CD8-positive, alpha-beta memory T cell (primary cell): ENCODE measurements at regions not wholly inside any gene's neighbourhood (a gene's known extent, or its start where the extent isn't known, plus 50 kb on each side); places are given as distances from the start of the nearest gene placed in this dataset.

ENCODE experiments used
- CTCF ChIA-PET: fragments of 350-600 bp; sonication (Branson Sonifier 250); formaldehyde crosslinking; loops from one replicate; lab custom pipeline; 2021; ENCODE audit warnings: antibody characterized with exemption; lab: Charles Lee
- POLR2A ChIA-PET: fragments of 350-600 bp; sonication (Branson Sonifier 250); formaldehyde crosslinking; loops from one replicate; lab custom pipeline; 2021; ENCODE audit warnings: antibody characterized with exemption; lab: Charles Lee
- DNase-seq, 5 donors: peaks; one replicate each; pipeline versions ENCODE4 v3.0.0 to v3.0.0-alpha.2; 2020 to 2022; ENCODE audit warnings: mixed read lengths in 1 of 5
- H3K27ac ChIP-seq: one replicate; pipeline ENCODE4 v1.7.0; 2013; ENCODE audit warnings: low read depth, mild to moderate bottlenecking, low read length, moderate library complexity
- H3K27me3 ChIP-seq: 2 replicates; pipeline ENCODE4 v1.7.0; 2013; ENCODE audit warnings: low read length, mild to moderate bottlenecking; ENCODE audit not compliant: insufficient read depth, poor library complexity, severe bottlenecking
- H3K36me3 ChIP-seq: 2 replicates; pipeline ENCODE4 v1.7.0; 2013; ENCODE audit warnings: mild to moderate bottlenecking, low read length, moderate library complexity; ENCODE audit not compliant: insufficient read depth
- H3K4me1 ChIP-seq: 2 replicates; pipeline ENCODE4 v1.7.0; 2013; ENCODE audit warnings: mild to moderate bottlenecking, low read length, moderate library complexity; ENCODE audit not compliant: insufficient read depth
- H3K4me3 ChIP-seq: 2 replicates; pipeline ENCODE4 v1.7.0; 2013; ENCODE audit warnings: mild to moderate bottlenecking, low read length
- H3K9me3 ChIP-seq: 2 replicates; pipeline ENCODE4 v1.7.0; 2013; ENCODE audit warnings: mild to moderate bottlenecking, low read length
- H3K27ac Mint-ChIP-seq, 8 donors: one replicate each; pipeline ENCODE4 v1.8.0; 2020 to 2021; ENCODE audit warnings: mixed read lengths in 8 of 8, mild to moderate bottlenecking in 6 of 8, inconsistent platforms in 3 of 8, moderate library complexity in 3 of 8
- H3K27me3 Mint-ChIP-seq, 2 donors: one replicate each; pipeline ENCODE4 v1.8.0; 2020 to 2021; ENCODE audit warnings: mixed read lengths in 2 of 2, mild to moderate bottlenecking in 1 of 2, moderate library complexity in 1 of 2
- H3K36me3 Mint-ChIP-seq, 3 donors: one replicate each; pipeline ENCODE4 v1.8.0; 2020 to 2021; ENCODE audit warnings: mixed read lengths in 3 of 3, inconsistent platforms in 1 of 3, mild to moderate bottlenecking in 1 of 3
- H3K4me1 Mint-ChIP-seq, 3 donors: one replicate each; pipeline ENCODE4 v1.8.0; 2020 to 2021; ENCODE audit warnings: mixed read lengths in 3 of 3, inconsistent platforms in 1 of 3, mild to moderate bottlenecking in 1 of 3
- H3K4me3 Mint-ChIP-seq, 7 donors: one replicate each; pipeline ENCODE4 v1.8.0; 2020 to 2021; ENCODE audit warnings: mixed read lengths in 7 of 7, mild to moderate bottlenecking in 6 of 7, moderate library complexity in 4 of 7, inconsistent platforms in 2 of 7
- H3K9me3 Mint-ChIP-seq, 5 donors: one replicate each; pipeline ENCODE4 v1.8.0; 2020 to 2022; ENCODE audit warnings: mixed read lengths in 5 of 5, mild to moderate bottlenecking in 3 of 5, moderate library complexity in 2 of 5, inconsistent platforms in 1 of 5

- Histone ChIP-seq H3K4me1 (no peaks in the 10 kb centered on the region), H3K4me3 (no peak overlapping the region), H3K36me3 (no peaks in the 10 kb centered on the region), H3K27me3 (no peaks in the 10 kb centered on the region), H3K27ac (no peak overlapping the region), H3K9me3 (no peaks in the 10 kb centered on the region)
- no peak for DNase-seq
- H3K27me3 Mint-ChIP-seq = peaks cover 0 to 7% of the 10 kb centered on the region in 2 donors
- H3K4me3 Mint-ChIP-seq = no peak overlapping the region
- no peak overlapping the region for H3K27ac Mint-ChIP-seq
- H3K4me1 Mint-ChIP-seq = no peaks in the 10 kb centered on the region
- ChIA-PET POLR2A (no interaction called here), CTCF (no interaction called here)
- H3K36me3 Mint-ChIP-seq = no peaks in the 10 kb centered on the region
- H3K9me3 Mint-ChIP-seq = no peaks in the 10 kb centered on the region
Observed at GRCh38 chr3:87895983-87896382, 162.8 kb downstream of the CGGBP1 start.

- no peak for DNase-seq
- ChIA-PET POLR2A (no interaction called here), CTCF (no interaction called here)
- peaks cover 18 to 37% (median 30%) of the 10 kb centered on the region in 5 donors for H3K9me3 Mint-ChIP-seq
- H3K9me3 ChIP-seq = peaks cover 4% of the 10 kb centered on the region
- H3K4me1 Mint-ChIP-seq = no peaks in the 10 kb centered on the region
- no peaks in the 10 kb centered on the region for H3K4me1 ChIP-seq
- no peak overlapping the region for H3K27ac ChIP-seq
- no peak overlapping the region for H3K27ac Mint-ChIP-seq
- peaks cover 0 to 7% (median 0%) of the 10 kb centered on the region in 3 donors for H3K36me3 Mint-ChIP-seq
- no peak overlapping the region for H3K4me3 Mint-ChIP-seq
- H3K36me3 ChIP-seq = no peaks in the 10 kb centered on the region
- no peaks in the 10 kb centered on the region for H3K27me3 ChIP-seq
- H3K4me3 ChIP-seq = no peak overlapping the region
- H3K27me3 Mint-ChIP-seq = peaks cover 0 to 3% of the 10 kb centered on the region in 2 donors
Observed at GRCh38 chr3:87873136-87873535, 185.7 kb downstream of the CGGBP1 start.

DNA sequence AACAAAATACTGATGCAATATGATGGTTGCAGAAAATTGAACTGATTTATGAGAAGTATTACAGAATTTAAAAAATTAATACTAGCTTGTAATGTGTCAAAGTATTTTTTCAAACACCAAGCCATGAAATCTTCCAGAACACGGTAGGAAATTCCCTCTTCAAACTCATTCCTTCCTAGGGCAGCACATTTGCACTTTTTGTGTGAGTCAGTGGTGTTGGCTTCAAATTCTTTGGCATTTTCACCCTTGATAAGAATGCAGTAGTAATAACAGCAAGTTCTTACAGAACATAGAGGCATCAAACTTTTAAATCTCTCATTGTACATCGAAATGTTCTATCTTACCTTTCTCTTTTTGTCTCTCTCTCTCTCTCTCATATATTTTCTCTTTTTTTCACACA lies 191.8 kb downstream of the CGGBP1 start:
- Mint-ChIP-seq H3K4me1 (no peaks in the 10 kb centered on the region), H3K36me3 (peaks cover 0 to 7% (median 0%) of the 10 kb centered on the region in 3 donors), H3K9me3 (peaks cover 6 to 24% (median 16%) of the 10 kb centered on the region in 5 donors)

DNA sequence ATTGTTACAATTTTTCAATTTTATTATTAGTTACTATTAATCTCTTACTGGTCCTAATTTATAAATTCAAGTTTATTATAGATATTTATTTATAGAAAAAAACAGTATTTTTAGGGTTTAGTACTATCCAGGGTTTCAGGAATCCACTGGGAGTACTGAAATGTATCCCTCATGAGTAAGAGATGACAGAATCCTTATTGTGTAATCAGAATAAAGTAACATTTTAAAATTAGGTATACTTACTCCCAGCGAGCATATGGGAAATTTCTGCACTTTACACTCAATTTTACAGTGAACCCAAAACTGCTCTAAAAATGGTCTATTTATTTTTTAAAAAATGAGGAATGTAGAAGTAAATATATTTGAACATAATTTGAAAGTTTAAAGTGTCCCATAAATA lies 202.7 kb downstream of the CGGBP1 start:
- no peak for DNase-seq
- POLR2A ChIA-PET = no interaction called here
- peaks cover 0 to 9% of the 10 kb centered on the region in 2 donors for H3K27me3 Mint-ChIP-seq
- Histone ChIP-seq H3K4me3 (no peak overlapping the region), H3K27me3 (no peaks in the 10 kb centered on the region), H3K4me1 (no peaks in the 10 kb centered on the region), H3K36me3 (no peaks in the 10 kb centered on the region), H3K9me3 (no peaks in the 10 kb centered on the region), H3K27ac (no peak overlapping the region)
- CTCF ChIA-PET = no interaction called here
- H3K4me3 Mint-ChIP-seq = no peak overlapping the region
- no peaks in the 10 kb centered on the region for H3K36me3 Mint-ChIP-seq
- H3K4me1 Mint-ChIP-seq = no peaks in the 10 kb centered on the region
- H3K27ac Mint-ChIP-seq = no peak overlapping the region
- H3K9me3 Mint-ChIP-seq = peaks cover 0 to 5% (median 0%) of the 10 kb centered on the region in 5 donors

More for the DNA sequence above, 191.8 kb downstream of the CGGBP1 start:
- ChIA-PET CTCF (no interaction called here), POLR2A (no interaction called here)
- Histone ChIP-seq H3K4me1 (no peaks in the 10 kb centered on the region), H3K9me3 (peaks cover 4% of the 10 kb centered on the region), H3K27ac (no peak overlapping the region), H3K27me3 (no peaks in the 10 kb centered on the region), H3K36me3 (no peaks in the 10 kb centered on the region), H3K4me3 (no peak overlapping the region)
- DNase-seq = no peak
- Mint-ChIP-seq H3K27me3 (peaks cover 0 to 3% of the 10 kb centered on the region in 2 donors), H3K27ac (no peak overlapping the region), H3K4me3 (no peak overlapping the region)

DNA sequence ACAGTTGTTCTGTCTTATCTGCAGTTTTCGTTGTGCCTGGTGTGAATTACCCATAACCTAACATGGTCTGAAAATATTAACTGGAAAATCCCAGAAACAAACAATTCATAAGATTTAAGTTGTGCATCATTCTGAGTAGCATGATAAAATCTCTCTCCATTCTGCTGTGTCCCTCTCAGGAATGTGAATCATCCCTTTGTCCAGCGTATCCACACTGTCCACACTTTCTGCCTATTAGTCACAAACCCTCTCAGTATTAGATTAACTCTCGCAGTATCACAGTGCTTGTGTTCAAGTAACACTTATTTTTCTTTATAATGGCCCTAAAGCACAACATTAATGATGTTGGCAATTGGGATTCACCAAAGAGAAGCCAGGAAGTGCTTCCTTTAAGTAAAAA lies 203.2 kb downstream of the CGGBP1 start:
- Mint-ChIP-seq H3K36me3 (no peaks in the 10 kb centered on the region), H3K27ac (no peak overlapping the region), H3K4me3 (no peak overlapping the region), H3K4me1 (no peaks in the 10 kb centered on the region), H3K9me3 (peaks cover 0 to 8% (median 0%) of the 10 kb centered on the region in 5 donors), H3K27me3 (peaks cover 0 to 9% of the 10 kb centered on the region in 2 donors)
- Histone ChIP-seq H3K27me3 (no peaks in the 10 kb centered on the region), H3K27ac (no peak overlapping the region), H3K4me3 (no peak overlapping the region), H3K9me3 (no peaks in the 10 kb centered on the region), H3K4me1 (no peaks in the 10 kb centered on the region), H3K36me3 (no peaks in the 10 kb centered on the region)
- CTCF ChIA-PET = no interaction called here
- POLR2A ChIA-PET = no interaction called here
- no peak for DNase-seq

DNA sequence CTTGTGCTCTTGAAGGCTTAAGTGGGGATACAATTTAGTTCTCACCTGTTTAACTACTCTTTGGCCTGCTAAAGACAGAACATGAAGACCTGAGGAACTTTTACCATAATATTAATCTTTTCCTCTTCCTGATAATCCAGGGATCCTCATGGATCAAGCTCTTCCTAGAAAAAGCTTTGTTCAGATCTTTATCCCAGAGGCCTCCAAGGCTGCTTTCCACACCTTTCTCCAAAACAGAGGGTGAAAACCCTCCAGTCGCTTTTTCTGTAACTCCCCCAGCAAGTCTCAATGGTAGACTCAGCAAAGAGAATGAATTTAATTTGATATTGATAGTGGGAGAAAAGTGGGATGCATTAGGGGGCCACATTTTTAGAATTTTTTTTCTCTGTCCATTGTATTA lies 203.6 kb downstream of the CGGBP1 start:
- H3K9me3 Mint-ChIP-seq = peaks cover 0 to 8% (median 1%) of the 10 kb centered on the region in 5 donors
- Histone ChIP-seq H3K36me3 (no peaks in the 10 kb centered on the region), H3K27me3 (no peaks in the 10 kb centered on the region), H3K27ac (no peak overlapping the region), H3K9me3 (no peaks in the 10 kb centered on the region), H3K4me3 (no peak overlapping the region), H3K4me1 (no peaks in the 10 kb centered on the region)
- CTCF ChIA-PET = no interaction called here
- POLR2A ChIA-PET = no interaction called here
- H3K4me3 Mint-ChIP-seq = no peak overlapping the region
- DNase-seq = no peak
- no peaks in the 10 kb centered on the region for H3K36me3 Mint-ChIP-seq
- H3K4me1 Mint-ChIP-seq = no peaks in the 10 kb centered on the region
- H3K27me3 Mint-ChIP-seq = peaks cover 0 to 9% of the 10 kb centered on the region in 2 donors
- H3K27ac Mint-ChIP-seq = no peak overlapping the region

- no peak overlapping the region for H3K4me3 Mint-ChIP-seq
- peaks cover 0 to 8% (median 4%) of the 10 kb centered on the region in 5 donors for H3K9me3 Mint-ChIP-seq
- H3K4me3 ChIP-seq = no peak overlapping the region
- no peaks in the 10 kb centered on the region for H3K9me3 ChIP-seq
- H3K36me3 Mint-ChIP-seq = no peaks in the 10 kb centered on the region
- no peaks in the 10 kb centered on the region for H3K36me3 ChIP-seq
- CTCF ChIA-PET = no interaction called here
- peaks cover 0 to 3% of the 10 kb centered on the region in 2 donors for H3K27me3 Mint-ChIP-seq
- H3K4me1 Mint-ChIP-seq = no peaks in the 10 kb centered on the region
- H3K27ac Mint-ChIP-seq = no peak overlapping the region
- no peak overlapping the region for H3K27ac ChIP-seq
- H3K4me1 ChIP-seq = no peaks in the 10 kb centered on the region
- no peaks in the 10 kb centered on the region for H3K27me3 ChIP-seq
- no peak for DNase-seq
- POLR2A ChIA-PET = no interaction called here
Observed at GRCh38 chr3:87848003-87848402, 210.8 kb downstream of the CGGBP1 start.

GRCh38 chr3:87837076-87837475 lies 221.7 kb downstream of the CGGBP1 start:
- no peaks in the 10 kb centered on the region for H3K9me3 ChIP-seq
- ChIA-PET POLR2A (no interaction called here), CTCF (no interaction called here)
- no peaks in the 10 kb centered on the region for H3K27me3 ChIP-seq
- H3K27ac ChIP-seq = no peak overlapping the region
- Mint-ChIP-seq H3K9me3 (peaks cover 0 to 4% (median 0%) of the 10 kb centered on the region in 5 donors), H3K36me3 (no peaks in the 10 kb centered on the region), H3K4me1 (no peaks in the 10 kb centered on the region), H3K4me3 (no peak overlapping the region), H3K27ac (no peak overlapping the region), H3K27me3 (peaks cover 0 to 2% of the 10 kb centered on the region in 2 donors)
- no peaks in the 10 kb centered on the region for H3K36me3 ChIP-seq
- no peak overlapping the region for H3K4me3 ChIP-seq
- no peak for DNase-seq
- H3K4me1 ChIP-seq = no peaks in the 10 kb centered on the region

GRCh38 chr3:87836026-87836425 lies 222.8 kb downstream of the CGGBP1 start:
- H3K27ac ChIP-seq = no peak overlapping the region
- H3K4me3 ChIP-seq = no peak overlapping the region
- Mint-ChIP-seq H3K27me3 (peaks cover 0 to 2% of the 10 kb centered on the region in 2 donors), H3K4me1 (no peaks in the 10 kb centered on the region), H3K9me3 (peaks cover 0 to 4% (median 0%) of the 10 kb centered on the region in 5 donors), H3K36me3 (no peaks in the 10 kb centered on the region), H3K27ac (no peak overlapping the region), H3K4me3 (no peak overlapping the region)
- H3K36me3 ChIP-seq = no peaks in the 10 kb centered on the region
- ChIA-PET POLR2A (no interaction called here), CTCF (no interaction called here)
- H3K4me1 ChIP-seq = no peaks in the 10 kb centered on the region
- DNase-seq = no peak
- no peaks in the 10 kb centered on the region for H3K9me3 ChIP-seq
- H3K27me3 ChIP-seq = no peaks in the 10 kb centered on the region
